GM18499 (cell line): ENCODE measurements at regions not wholly inside any gene's neighbourhood (a gene's known extent, or its start where the extent isn't known, plus 50 kb on each side); places are given as distances from the start of the nearest gene placed in this dataset.
A peak's percentile ranks its signal among the peaks of the same experiment; 100 is the strongest.
"Not testable (repeated sequence)": the region's sequence is repeated elsewhere in the genome, so short reads cannot be mapped to it uniquely, and the experiment has no call there.

Experiments used
- ATAC-seq: cut with Tn5 transposase; IDR thresholded peaks from one replicate; pipeline ENCODE4 v1.9.1; 2021; ENCODE audit warnings: moderate number of reproducible peaks; ENCODE audit not compliant: insufficient read depth, unreplicated experiment

- ATAC-seq, result peak; percentile 91
These were observed 55.7 kb upstream of the TNFAIP3 start for GRCh38 chr6:137811121-137811915.

GRCh38 chr6:137811916-137812553 lies 55.0 kb upstream of the TNFAIP3 start:
- ATAC-seq, result no peak

GRCh38 chr6:137813308-137813970 lies 53.6 kb upstream of the TNFAIP3 start:
- no peak for ATAC-seq

GRCh38 chr6:137814030-137814429 lies 53.0 kb upstream of the TNFAIP3 start:
- not testable (repeated sequence) for ATAC-seq

GRCh38 chr6:137815692-137816091 lies 51.4 kb upstream of the TNFAIP3 start:
- no peak for ATAC-seq

- no peak for ATAC-seq
These were observed 50.9 kb upstream of the TNFAIP3 start for GRCh38 chr6:137816133-137816579.

- ATAC-seq, result no peak
These were observed 50.1 kb upstream of the TNFAIP3 start for GRCh38 chr6:137816688-137817618.
